ENCODE measurements at regions not wholly inside any gene's neighbourhood (a gene's known extent, or its start where the extent isn't known, plus 50 kb on each side); places are given as distances from the start of the nearest gene placed in this dataset.

GRCh38 chr5:57727591-57727990 is 245.0 kb upstream of the ACTBL2 start:
- DNase-seq (ENCODE audit: low spot score in 2 of 2): no peak
- TF ChIP-seq POLR2A (IDR thresholded peaks at IDR 0.05) (no peak), CTCF (IDR thresholded peaks at IDR 0.05) (no peak), POLR2AphosphoS5 (IDR thresholded peaks at IDR 0.05) (no peak)
- H3K4me1 ChIP-seq: no peaks in the 10 kb centered on the region
- no peaks in the 10 kb centered on the region for H3K36me3 ChIP-seq
- intact Hi-C loops (cut with DNase I; ENCODE audit: low total_unique reads): no loop called here
- peaks cover 4 to 6% of the 10 kb centered on the region in 2 donors for H3K9me3 ChIP-seq
- no peak overlapping the region for H3K27ac ChIP-seq
- no peaks in the 10 kb centered on the region for H3K27me3 ChIP-seq
- H3K4me3 ChIP-seq: no peak overlapping the region

DNA sequence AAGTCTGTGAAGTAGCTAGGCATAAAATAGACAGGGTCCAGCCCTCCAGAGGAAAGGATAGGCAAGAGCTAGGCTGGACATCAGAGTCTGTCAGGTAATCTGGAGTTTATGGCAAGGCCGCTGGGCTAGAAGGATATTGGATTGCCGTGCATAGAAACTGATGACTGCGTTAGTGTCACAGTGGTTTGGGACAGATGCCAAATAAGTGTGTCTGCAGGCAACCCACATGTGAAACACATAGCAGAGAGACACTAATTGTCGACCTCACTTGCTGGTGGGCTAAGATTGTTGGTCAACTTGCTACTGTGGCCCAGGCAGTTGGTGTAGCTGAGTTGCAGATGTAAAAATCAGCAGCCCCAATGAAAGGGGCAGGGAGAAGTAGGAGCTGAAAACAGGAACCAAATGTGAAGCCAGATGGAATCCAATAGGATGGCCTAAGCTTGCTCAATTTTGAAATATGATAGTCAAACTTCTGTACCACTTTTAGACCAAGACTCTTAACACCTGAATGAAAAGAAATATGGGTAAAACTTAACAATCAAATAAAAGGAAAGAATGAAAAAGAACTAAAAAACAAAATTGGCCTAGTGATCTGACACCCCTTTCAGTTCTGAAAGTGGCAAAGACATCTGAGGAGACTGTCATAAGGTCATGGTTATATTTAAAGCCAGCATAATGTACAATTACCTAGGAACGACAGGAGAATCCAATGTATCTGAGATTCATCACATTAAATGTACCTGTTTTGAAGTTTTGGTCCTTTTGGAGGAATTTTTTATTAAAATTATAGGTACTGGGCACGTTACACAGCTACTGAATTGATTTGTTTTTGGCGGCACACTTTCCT is 243.3 kb upstream of the ACTBL2 start:
- Histone ChIP-seq H3K4me3 (no peak overlapping the region), H3K9me3 (peaks cover 4 to 6% of the 10 kb centered on the region in 2 donors), H3K4me1 (no peaks in the 10 kb centered on the region), H3K27ac (no peak overlapping the region), H3K36me3 (no peaks in the 10 kb centered on the region), H3K27me3 (no peaks in the 10 kb centered on the region)
- DNase-seq (ENCODE audit: low spot score in 2 of 2): no peak
- TF ChIP-seq POLR2A (IDR thresholded peaks at IDR 0.05) (no peak), CTCF (IDR thresholded peaks at IDR 0.05) (no peak), POLR2AphosphoS5 (IDR thresholded peaks at IDR 0.05) (no peak)
- intact Hi-C loops (cut with DNase I; ENCODE audit: low total_unique reads): no loop called here

- no peaks in the 10 kb centered on the region for H3K27me3 ChIP-seq
- no peaks in the 10 kb centered on the region for H3K4me1 ChIP-seq
- intact Hi-C loops (cut with DNase I; ENCODE audit: low total_unique reads): no loop called here
- no peak for TF ChIP-seq POLR2AphosphoS5 (IDR thresholded peaks at IDR 0.05)
- no peak for TF ChIP-seq POLR2A (IDR thresholded peaks at IDR 0.05)
- TF ChIP-seq CTCF (IDR thresholded peaks at IDR 0.05): no peak
- H3K36me3 ChIP-seq: no peaks in the 10 kb centered on the region
- DNase-seq (ENCODE audit: low spot score in 2 of 2): no peak
- no peak overlapping the region for H3K4me3 ChIP-seq
- no peak overlapping the region for H3K27ac ChIP-seq
- peaks cover 4 to 6% of the 10 kb centered on the region in 2 donors for H3K9me3 ChIP-seq
Observed at GRCh38 chr5:57724836-57725235, 242.2 kb upstream of the ACTBL2 start.

GRCh38 chr5:57721226-57721625 is 238.6 kb upstream of the ACTBL2 start:
- no peak overlapping the region for H3K27ac ChIP-seq
- TF ChIP-seq CTCF (IDR thresholded peaks at IDR 0.05) (no peak), POLR2AphosphoS5 (IDR thresholded peaks at IDR 0.05) (no peak), POLR2A (IDR thresholded peaks at IDR 0.05) (no peak)
- no peak for DNase-seq (ENCODE audit: low spot score in 2 of 2)
- no peak overlapping the region for H3K4me3 ChIP-seq
- H3K36me3 ChIP-seq: no peaks in the 10 kb centered on the region
- no peaks in the 10 kb centered on the region for H3K4me1 ChIP-seq
- intact Hi-C loops (cut with DNase I; ENCODE audit: low total_unique reads): no loop called here
- no peaks in the 10 kb centered on the region for H3K27me3 ChIP-seq
- H3K9me3 ChIP-seq: no peaks in the 10 kb centered on the region

GRCh38 chr5:57720656-57721055 is 238.0 kb upstream of the ACTBL2 start:
- H3K27ac ChIP-seq: no peak overlapping the region
- intact Hi-C loops (cut with DNase I; ENCODE audit: low total_unique reads): no loop called here

More at GRCh38 chr5:57720656-57721055, 238.0 kb upstream of the ACTBL2 start:
- no peak overlapping the region for H3K4me3 ChIP-seq
- no peaks in the 10 kb centered on the region for H3K4me1 ChIP-seq
- no peaks in the 10 kb centered on the region for H3K36me3 ChIP-seq
- no peaks in the 10 kb centered on the region for H3K27me3 ChIP-seq
- no peak for DNase-seq (ENCODE audit: low spot score in 2 of 2)
- TF ChIP-seq POLR2AphosphoS5 (IDR thresholded peaks at IDR 0.05) (no peak), CTCF (IDR thresholded peaks at IDR 0.05) (no peak), POLR2A (IDR thresholded peaks at IDR 0.05) (no peak)
- H3K9me3 ChIP-seq: no peaks in the 10 kb centered on the region

Measured in breast epithelium (tissue), 4 donors.